A549 (cell line): ENCODE measurements at regions not wholly inside any gene's neighbourhood (a gene's known extent, or its start where the extent isn't known, plus 50 kb on each side); places are given as distances from the start of the nearest gene placed in this dataset.

Experiments
- CEBPB ChIP-seq, 2 experiments: fragments of >200 bp in 1 of 2; sonication (Bioruptor Twin) in 1 of 2; formaldehyde crosslinking in 1 of 2; IDR thresholded peaks; 2 replicates each; pipeline ENCODE4 v1.6.1; 2012 to 2016
- CHD2 ChIP-seq: fragments of 150-350 bp; IDR thresholded peaks from 2 replicates; pipeline ENCODE4 v1.6.1; 2014; ENCODE audit warnings: low read length; ENCODE audit not compliant: partially characterized antibody
- CTCF ChIP-seq: fragments of >200 bp; sonication (Bioruptor Twin); formaldehyde crosslinking; IDR thresholded peaks from 3 replicates; pipeline ENCODE4 v1.5.1; 2016
- MAX ChIP-seq: IDR thresholded peaks from 2 replicates; pipeline ENCODE4 v1.6.1; 2012
- NPAS2 ChIP-seq: fragments of 250-450 bp; sonication (Bioruptor Pico); IDR thresholded peaks from 2 replicates; pipeline ENCODE4 v1.8.0; 2022; ENCODE audit warnings: mild to moderate bottlenecking, moderate library complexity, borderline replicate concordance
- POLR2A ChIP-seq: IDR thresholded peaks from 2 replicates; pipeline ENCODE4 v1.6.1; 2012; ENCODE audit warnings: mild to moderate bottlenecking, low read length
- POLR2AphosphoS2 ChIP-seq: conservative IDR thresholded peaks from 2 replicates; pipeline ENCODE4 v1.6.1; 2012; ENCODE audit warnings: low read length, improper control_type of control experiment, inconsistent platforms
- RCOR1 ChIP-seq: fragments of 150-350 bp; IDR thresholded peaks from 2 replicates; pipeline ENCODE4 v1.6.1; 2014; ENCODE audit warnings: antibody characterized with exemption, low read length, low read depth
- SMC3 ChIP-seq: fragments of >200 bp; sonication (Bioruptor Twin); formaldehyde crosslinking; IDR thresholded peaks from 3 replicates; pipeline ENCODE4 v1.6.1; 2018; ENCODE audit warnings: inconsistent platforms

- TF ChIP-seq POLR2AphosphoS2: no peak
- TF ChIP-seq POLR2A: no peak
- no peak for TF ChIP-seq SMC3
- TF ChIP-seq NPAS2 (CRISPR knock-in tag): no peak
- no peak for TF ChIP-seq CHD2
- no peak for TF ChIP-seq CEBPB (IDR thresholded peaks at IDR 0.05)
- no peak for TF ChIP-seq RCOR1
- no peak for TF ChIP-seq CTCF
- no peak for TF ChIP-seq MAX
These were observed 453.8 kb upstream of the MAP2 start for GRCh38 chr2:208970070-208970469.
